GM23338 (cell line): ENCODE measurements at regions not wholly inside any gene's neighbourhood (a gene's known extent, or its start where the extent isn't known, plus 50 kb on each side); places are given as distances from the start of the nearest gene placed in this dataset.

Experiments
- POLR2AphosphoS5 ChIP-seq: IDR thresholded peaks from 2 replicates; pipeline ENCODE4 v1.6.1; 2016; ENCODE audit warnings: antibody characterized with exemption, low read depth
- TF ChIP-seq, protein P1 (sequence below), 2 experiments: fragments of 200-600 bp in 1 of 2; sonication (generic) in 1 of 2; conservative IDR thresholded peaks; 2 replicates each; pipeline versions ENCODE4 v1.5.1 to v1.6.1; 2016 to 2017; ENCODE audit warnings: antibody characterized with exemption in 2 of 2, low read depth in 2 of 2, mild to moderate bottlenecking in 2 of 2, moderate library complexity in 1 of 2
- TF ChIP-seq, protein P2 (sequence below): IDR thresholded peaks from one replicate; pipeline ENCODE4 v1.6.1; 2018; ENCODE audit warnings: antibody characterized with exemption; ENCODE audit not compliant: unreplicated experiment

DNA sequence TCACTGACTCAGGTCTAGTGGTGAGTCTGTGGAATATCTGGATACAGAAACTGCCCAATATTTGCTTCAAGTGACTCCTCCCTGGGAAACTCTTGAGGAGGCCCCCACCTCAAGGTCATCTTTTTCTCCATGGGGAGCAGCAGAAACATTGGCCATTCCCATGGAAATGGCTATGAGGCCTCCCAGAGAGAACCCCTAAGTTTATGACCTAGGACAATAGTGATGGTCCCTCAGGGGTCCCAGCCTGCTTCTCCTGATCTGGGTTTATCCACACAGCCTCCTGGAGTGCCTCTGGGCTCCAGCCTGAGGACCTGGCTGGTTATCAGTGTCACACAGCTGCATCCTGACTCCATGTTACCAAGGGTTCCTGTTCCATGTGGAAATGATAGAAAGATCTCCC is 131.2 kb downstream of the ZNF280B start:
- no peak for TF ChIP-seq POLR2AphosphoS5
- TF ChIP-seq, protein P1, sequence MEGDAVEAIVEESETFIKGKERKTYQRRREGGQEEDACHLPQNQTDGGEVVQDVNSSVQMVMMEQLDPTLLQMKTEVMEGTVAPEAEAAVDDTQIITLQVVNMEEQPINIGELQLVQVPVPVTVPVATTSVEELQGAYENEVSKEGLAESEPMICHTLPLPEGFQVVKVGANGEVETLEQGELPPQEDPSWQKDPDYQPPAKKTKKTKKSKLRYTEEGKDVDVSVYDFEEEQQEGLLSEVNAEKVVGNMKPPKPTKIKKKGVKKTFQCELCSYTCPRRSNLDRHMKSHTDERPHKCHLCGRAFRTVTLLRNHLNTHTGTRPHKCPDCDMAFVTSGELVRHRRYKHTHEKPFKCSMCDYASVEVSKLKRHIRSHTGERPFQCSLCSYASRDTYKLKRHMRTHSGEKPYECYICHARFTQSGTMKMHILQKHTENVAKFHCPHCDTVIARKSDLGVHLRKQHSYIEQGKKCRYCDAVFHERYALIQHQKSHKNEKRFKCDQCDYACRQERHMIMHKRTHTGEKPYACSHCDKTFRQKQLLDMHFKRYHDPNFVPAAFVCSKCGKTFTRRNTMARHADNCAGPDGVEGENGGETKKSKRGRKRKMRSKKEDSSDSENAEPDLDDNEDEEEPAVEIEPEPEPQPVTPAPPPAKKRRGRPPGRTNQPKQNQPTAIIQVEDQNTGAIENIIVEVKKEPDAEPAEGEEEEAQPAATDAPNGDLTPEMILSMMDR (conservative IDR thresholded peaks at IDR 0.05; ENCODE audit: low read depth in 2 of 2), result no peak
- TF ChIP-seq, protein P2, sequence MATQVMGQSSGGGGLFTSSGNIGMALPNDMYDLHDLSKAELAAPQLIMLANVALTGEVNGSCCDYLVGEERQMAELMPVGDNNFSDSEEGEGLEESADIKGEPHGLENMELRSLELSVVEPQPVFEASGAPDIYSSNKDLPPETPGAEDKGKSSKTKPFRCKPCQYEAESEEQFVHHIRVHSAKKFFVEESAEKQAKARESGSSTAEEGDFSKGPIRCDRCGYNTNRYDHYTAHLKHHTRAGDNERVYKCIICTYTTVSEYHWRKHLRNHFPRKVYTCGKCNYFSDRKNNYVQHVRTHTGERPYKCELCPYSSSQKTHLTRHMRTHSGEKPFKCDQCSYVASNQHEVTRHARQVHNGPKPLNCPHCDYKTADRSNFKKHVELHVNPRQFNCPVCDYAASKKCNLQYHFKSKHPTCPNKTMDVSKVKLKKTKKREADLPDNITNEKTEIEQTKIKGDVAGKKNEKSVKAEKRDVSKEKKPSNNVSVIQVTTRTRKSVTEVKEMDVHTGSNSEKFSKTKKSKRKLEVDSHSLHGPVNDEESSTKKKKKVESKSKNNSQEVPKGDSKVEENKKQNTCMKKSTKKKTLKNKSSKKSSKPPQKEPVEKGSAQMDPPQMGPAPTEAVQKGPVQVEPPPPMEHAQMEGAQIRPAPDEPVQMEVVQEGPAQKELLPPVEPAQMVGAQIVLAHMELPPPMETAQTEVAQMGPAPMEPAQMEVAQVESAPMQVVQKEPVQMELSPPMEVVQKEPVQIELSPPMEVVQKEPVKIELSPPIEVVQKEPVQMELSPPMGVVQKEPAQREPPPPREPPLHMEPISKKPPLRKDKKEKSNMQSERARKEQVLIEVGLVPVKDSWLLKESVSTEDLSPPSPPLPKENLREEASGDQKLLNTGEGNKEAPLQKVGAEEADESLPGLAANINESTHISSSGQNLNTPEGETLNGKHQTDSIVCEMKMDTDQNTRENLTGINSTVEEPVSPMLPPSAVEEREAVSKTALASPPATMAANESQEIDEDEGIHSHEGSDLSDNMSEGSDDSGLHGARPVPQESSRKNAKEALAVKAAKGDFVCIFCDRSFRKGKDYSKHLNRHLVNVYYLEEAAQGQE, result no peak
